ENCODE measurements at regions not wholly inside any gene's neighbourhood (a gene's known extent, or its start where the extent isn't known, plus 50 kb on each side); places are given as distances from the start of the nearest gene placed in this dataset.
"Not testable (repeated sequence)": the region's sequence is repeated elsewhere in the genome, so short reads cannot be mapped to it uniquely, and the experiment has no call there.

DNA sequence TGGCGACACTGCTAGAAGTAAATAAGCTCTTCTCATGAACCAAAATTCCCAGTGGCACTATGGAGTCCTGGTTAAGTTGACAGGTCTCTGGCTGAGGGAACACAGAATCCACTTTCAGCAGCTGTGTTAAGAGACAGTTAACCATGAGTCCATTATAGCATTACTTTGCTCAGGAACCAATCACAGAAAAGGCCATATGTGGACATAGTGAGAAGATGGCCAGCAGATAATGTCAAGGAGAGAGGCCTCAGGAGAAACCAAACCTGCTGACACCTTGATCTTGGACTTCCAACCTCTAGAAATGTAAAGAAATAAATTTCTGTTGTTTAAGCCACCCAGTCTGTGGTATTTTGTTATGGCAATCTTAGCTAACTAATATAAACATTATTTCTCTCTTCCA is 88.7 kb upstream of the SPTLC1 start:
- H3K27ac ChIP-seq (ENCODE audit: low read depth, low read length, severe bottlenecking); H3K4me1 ChIP-seq (ENCODE audit: control insufficient read depth, insufficient read depth, low read length, poor library complexity, severe bottlenecking); H3K4me3 ChIP-seq (ENCODE audit: extremely low read depth, insufficient read depth, low read length, poor library complexity, severe bottlenecking); H3K9me3 ChIP-seq (ENCODE audit: control insufficient read depth, low read length): not testable (repeated sequence)
- peaks cover 12% of the 10 kb centered on the region for H3K36me3 ChIP-seq (ENCODE audit: control insufficient read depth, insufficient read depth, low read length)
- WGBS, 2 experiments (ENCODE audit: insufficient coverage in 2 of 2) = no CpG with 5 or more reads among the region's 1 CpG

DNA sequence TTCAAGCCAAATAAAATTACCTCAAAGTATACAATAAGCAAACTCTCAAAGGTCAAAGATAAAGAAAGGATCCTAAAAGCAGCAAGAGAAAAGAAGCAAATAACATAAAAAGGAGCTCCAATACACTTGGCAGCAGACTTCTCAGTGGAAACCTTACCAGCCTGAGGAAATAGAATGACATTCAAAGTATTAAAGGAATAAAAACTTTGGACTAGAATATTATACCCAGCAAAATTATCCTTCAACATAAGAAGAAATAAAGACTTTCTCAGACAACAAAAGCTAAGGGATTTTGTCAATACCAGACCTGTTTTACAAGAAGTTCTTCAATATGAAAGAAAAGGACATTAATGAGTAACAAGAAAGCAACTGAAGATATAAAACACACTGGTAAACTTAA is 83.0 kb upstream of the SPTLC1 start:
- H3K4me3 ChIP-seq (ENCODE audit: extremely low read depth, insufficient read depth, low read length, poor library complexity, severe bottlenecking); H3K36me3 ChIP-seq (ENCODE audit: control insufficient read depth, insufficient read depth, low read length); H3K27ac ChIP-seq (ENCODE audit: low read depth, low read length, severe bottlenecking); H3K9me3 ChIP-seq (ENCODE audit: control insufficient read depth, low read length); H3K4me1 ChIP-seq (ENCODE audit: control insufficient read depth, insufficient read depth, low read length, poor library complexity, severe bottlenecking): not testable (repeated sequence)

DNA sequence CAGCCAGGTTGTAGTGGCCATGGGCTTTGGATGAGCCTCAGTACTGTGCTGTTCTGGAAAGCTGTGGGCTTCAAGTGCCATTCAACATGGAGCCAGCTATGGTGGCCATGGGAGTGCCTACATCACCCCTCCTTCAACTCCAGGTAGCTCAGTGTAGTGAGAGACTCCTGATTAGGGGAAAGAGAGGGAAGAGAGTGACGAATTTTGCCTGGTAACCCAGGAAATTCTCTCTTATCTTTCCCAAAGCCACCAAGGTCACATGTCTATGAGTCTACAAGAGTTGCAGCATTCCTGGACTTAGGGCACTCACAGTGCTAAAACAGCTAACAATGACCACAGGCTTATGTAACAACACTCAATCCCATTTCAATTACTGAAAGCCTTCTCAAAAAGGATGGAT is 81.7 kb upstream of the SPTLC1 start:
- H3K9me3 ChIP-seq (ENCODE audit: control insufficient read depth, low read length) = no peaks in the 10 kb centered on the region
- no peak overlapping the region for H3K27ac ChIP-seq (ENCODE audit: low read depth, low read length, severe bottlenecking)
- H3K36me3 ChIP-seq (ENCODE audit: control insufficient read depth, insufficient read depth, low read length) = no peaks in the 10 kb centered on the region
- no peaks in the 10 kb centered on the region for H3K4me1 ChIP-seq (ENCODE audit: control insufficient read depth, insufficient read depth, low read length, poor library complexity, severe bottlenecking)
- no CpG with 5 or more reads among the region's 1 CpG for WGBS, 2 experiments (ENCODE audit: insufficient coverage in 2 of 2)
- H3K4me3 ChIP-seq (ENCODE audit: extremely low read depth, insufficient read depth, low read length, poor library complexity, severe bottlenecking) = no peak overlapping the region

DNA sequence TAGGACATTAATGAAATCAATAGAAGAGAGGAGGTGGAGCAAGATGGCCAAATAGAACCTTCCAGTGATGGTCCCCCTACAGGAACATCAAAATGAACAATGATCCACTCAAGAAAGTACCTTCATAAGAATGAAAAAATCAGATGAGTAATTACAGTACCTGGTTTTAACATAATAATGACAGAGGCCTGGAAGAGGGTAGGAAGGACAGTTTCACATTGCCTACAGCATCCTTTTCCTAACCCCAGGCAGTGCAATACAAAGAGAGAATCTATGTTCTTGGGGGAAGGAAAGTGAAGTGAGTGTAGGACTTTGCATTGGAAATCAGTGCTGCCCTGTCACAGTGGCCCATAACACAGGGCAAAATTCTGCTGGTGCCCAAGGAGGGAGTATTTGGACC is 81.2 kb upstream of the SPTLC1 start:
- Histone ChIP-seq H3K9me3 (ENCODE audit: control insufficient read depth, low read length) (no peaks in the 10 kb centered on the region), H3K27ac (ENCODE audit: low read depth, low read length, severe bottlenecking) (no peak overlapping the region), H3K36me3 (ENCODE audit: control insufficient read depth, insufficient read depth, low read length) (no peaks in the 10 kb centered on the region), H3K4me1 (ENCODE audit: control insufficient read depth, insufficient read depth, low read length, poor library complexity, severe bottlenecking) (no peaks in the 10 kb centered on the region), H3K4me3 (ENCODE audit: extremely low read depth, insufficient read depth, low read length, poor library complexity, severe bottlenecking) (no peak overlapping the region)

DNA sequence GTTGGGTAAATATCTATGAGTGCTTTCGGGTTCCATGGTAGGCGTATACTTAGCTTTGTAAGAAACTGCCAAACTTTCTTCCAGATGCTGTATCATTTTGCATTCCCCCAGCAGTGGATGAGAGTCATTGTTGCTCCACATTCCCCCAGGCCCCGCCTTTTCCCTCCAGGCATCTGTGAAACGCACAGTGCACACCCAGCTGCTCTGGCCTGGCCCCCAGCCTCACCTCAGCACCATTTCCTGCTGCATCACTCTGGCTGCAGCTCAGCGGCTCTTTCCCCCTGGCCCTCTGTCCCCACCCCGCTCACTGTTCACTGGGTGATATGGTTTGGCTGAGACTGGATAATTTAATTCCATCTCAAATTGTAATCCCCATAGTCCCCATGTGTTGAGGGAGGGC is 76.6 kb upstream of the SPTLC1 start:
- no peaks in the 10 kb centered on the region for H3K9me3 ChIP-seq (ENCODE audit: control insufficient read depth, low read length)
- H3K36me3 ChIP-seq (ENCODE audit: control insufficient read depth, insufficient read depth, low read length) = no peaks in the 10 kb centered on the region
- 88 to 92% methylated on average over 4 of the region's 6 CpGs for WGBS, 2 experiments (ENCODE audit: insufficient coverage in 2 of 2)
- no peaks in the 10 kb centered on the region for H3K4me1 ChIP-seq (ENCODE audit: control insufficient read depth, insufficient read depth, low read length, poor library complexity, severe bottlenecking)
- no peak overlapping the region for H3K27ac ChIP-seq (ENCODE audit: low read depth, low read length, severe bottlenecking)
- H3K4me3 ChIP-seq (ENCODE audit: extremely low read depth, insufficient read depth, low read length, poor library complexity, severe bottlenecking) = no peak overlapping the region

DNA sequence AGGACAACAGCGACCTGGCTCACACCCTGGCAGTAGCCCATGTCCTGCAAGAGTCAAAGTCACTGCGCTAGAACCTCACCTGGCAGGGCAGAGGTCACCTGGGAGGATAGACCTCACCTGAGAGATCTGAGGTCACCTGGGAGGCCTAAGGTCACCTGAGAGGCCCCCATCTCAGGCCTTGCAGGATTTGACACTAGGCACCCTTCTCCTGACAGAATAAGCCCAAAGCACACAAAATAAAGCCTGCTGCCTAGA is 75.2 kb upstream of the SPTLC1 start:
- 83 to 92% methylated on average over 2 of the region's 2 CpGs for WGBS, 2 experiments (ENCODE audit: insufficient coverage in 2 of 2)
- Histone ChIP-seq H3K27ac (ENCODE audit: low read depth, low read length, severe bottlenecking) (no peak overlapping the region), H3K9me3 (ENCODE audit: control insufficient read depth, low read length) (no peaks in the 10 kb centered on the region), H3K4me1 (ENCODE audit: control insufficient read depth, insufficient read depth, low read length, poor library complexity, severe bottlenecking) (no peaks in the 10 kb centered on the region), H3K36me3 (ENCODE audit: control insufficient read depth, insufficient read depth, low read length) (no peaks in the 10 kb centered on the region), H3K4me3 (ENCODE audit: extremely low read depth, insufficient read depth, low read length, poor library complexity, severe bottlenecking) (no peak overlapping the region)

DNA sequence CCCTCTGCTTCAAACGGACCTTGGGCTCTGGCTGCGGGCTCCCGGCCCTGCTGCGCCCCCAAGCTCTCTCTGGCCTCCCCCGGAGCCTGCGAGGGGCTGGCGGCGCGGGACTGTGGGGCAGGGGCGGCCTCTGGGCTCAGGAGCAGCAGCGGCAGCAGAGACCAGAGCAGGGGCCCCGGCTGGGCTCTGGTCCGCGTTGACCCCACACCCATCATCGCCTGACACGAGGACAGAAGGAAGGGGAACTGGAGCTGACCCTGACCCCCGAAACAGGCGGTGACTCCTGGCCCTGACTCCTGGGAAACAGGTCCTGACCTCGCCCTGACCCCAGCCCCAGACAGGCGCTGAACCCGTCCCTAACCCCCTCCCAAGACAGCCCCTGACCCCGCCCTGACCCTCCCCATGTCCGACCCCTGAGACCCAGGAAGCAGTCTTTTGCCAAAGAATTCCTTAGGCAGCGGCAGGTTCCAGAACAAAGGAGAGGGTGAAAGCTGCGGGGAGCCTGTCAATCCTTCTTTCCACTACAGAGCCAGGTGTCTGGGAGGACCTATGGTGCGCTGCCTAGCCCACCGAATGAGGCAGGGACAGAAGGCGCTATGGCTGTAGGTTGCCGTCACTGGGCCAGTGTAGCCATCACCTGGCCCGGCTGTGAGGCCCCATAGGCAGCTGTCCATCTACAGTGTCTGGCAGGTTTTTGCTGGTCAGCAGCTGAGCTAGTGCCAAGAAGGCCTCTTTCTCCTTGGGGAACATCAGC is 74.7 kb upstream of the SPTLC1 start:
- Histone ChIP-seq H3K36me3 (ENCODE audit: control insufficient read depth, insufficient read depth, low read length) (no peaks in the 10 kb centered on the region), H3K4me1 (ENCODE audit: control insufficient read depth, insufficient read depth, low read length, poor library complexity, severe bottlenecking) (no peaks in the 10 kb centered on the region), H3K4me3 (ENCODE audit: extremely low read depth, insufficient read depth, low read length, poor library complexity, severe bottlenecking) (no peak overlapping the region), H3K9me3 (ENCODE audit: control insufficient read depth, low read length) (no peaks in the 10 kb centered on the region), H3K27ac (ENCODE audit: low read depth, low read length, severe bottlenecking) (no peak overlapping the region)
- 85 to 87% methylated on average over 21 to 25 of the region's 30 CpGs for WGBS, 2 experiments (ENCODE audit: insufficient coverage in 2 of 2)

DNA sequence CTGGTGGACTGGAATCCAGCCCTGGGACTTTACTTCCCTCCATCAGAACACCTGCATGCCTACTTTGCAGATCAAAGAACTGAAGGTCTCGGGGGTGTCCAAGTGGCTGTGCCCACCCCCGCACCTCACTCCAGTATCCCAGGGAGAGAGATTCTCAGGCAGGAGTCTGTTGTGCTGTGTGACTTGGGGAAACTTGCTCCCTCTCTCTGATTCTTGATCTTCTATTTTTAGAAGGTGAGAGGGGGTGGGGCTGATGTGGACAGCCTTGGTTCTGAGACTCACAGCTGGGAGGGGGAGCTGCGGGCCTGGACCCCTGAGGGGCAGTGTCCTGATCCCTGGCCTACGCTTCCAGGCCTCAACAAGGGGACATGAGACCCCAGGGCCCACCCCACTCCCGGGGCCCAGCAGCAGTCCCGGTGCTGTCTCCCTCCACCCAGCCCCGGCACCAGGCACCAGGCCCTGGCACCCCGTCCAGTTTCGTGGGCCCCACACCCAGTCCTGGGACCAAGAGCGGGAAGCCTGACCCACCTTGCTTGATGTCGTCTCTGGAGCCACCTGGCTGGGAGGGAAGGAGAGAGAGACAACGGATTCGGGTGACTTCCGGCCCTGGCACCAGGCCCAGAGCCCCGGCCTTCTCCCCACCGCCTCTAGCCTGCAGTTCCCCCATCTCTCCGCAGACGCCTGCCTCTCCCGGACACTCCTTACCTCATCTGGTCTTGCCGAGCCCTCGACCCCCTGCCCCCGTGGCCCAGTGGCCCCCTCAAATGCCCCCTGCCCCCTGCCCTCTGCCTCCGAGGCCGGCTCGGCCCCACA is 74.0 kb upstream of the SPTLC1 start:
- Histone ChIP-seq H3K36me3 (ENCODE audit: control insufficient read depth, insufficient read depth, low read length) (no peaks in the 10 kb centered on the region), H3K4me1 (ENCODE audit: control insufficient read depth, insufficient read depth, low read length, poor library complexity, severe bottlenecking) (no peaks in the 10 kb centered on the region), H3K9me3 (ENCODE audit: control insufficient read depth, low read length) (no peaks in the 10 kb centered on the region), H3K4me3 (ENCODE audit: extremely low read depth, insufficient read depth, low read length, poor library complexity, severe bottlenecking) (no peak overlapping the region), H3K27ac (ENCODE audit: low read depth, low read length, severe bottlenecking) (no peak overlapping the region)
- WGBS, 2 experiments (ENCODE audit: insufficient coverage in 2 of 2) = 87 to 91% methylated on average over 9 to 17 of the region's 25 CpGs

DNA sequence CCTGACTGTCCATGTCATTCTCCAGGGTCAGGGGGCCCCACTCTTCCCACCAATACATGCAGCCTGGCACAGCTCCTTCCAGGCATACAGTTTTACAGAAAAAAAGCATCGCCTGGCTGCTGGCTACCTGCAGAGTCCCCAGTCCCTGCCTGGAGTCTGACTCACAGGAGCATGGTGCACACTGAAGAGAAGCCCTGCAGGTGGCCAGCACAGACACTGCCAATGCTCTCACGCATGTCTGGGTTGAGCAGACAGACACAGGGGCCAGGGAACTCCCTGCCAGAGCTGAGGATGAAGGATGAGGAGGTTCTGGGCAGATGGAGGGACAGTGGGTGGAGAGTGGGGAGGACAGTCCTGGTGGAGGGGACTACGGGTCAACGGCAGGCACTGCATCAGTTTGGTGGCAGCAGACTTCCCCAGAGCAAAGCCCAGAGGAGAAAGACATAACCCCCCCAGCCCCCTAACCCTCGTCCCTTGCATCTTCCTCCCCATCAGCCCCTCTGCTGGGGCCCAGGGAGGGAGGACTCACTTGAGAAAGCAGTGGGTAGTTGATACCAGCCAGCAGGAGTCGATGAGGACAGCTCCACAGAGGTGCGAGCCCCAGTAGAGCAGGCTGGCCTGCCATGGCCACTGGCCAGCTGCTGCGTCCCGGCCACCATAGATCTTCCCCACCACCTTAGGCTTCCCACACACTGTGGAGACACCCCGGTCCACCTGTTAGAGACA is 72.9 kb upstream of the SPTLC1 start:
- WGBS, 2 experiments (ENCODE audit: insufficient coverage in 2 of 2) = 83 to 86% methylated on average over 4 to 5 of the region's 10 CpGs
- H3K9me3 ChIP-seq (ENCODE audit: control insufficient read depth, low read length) = no peaks in the 10 kb centered on the region
- no peaks in the 10 kb centered on the region for H3K4me1 ChIP-seq (ENCODE audit: control insufficient read depth, insufficient read depth, low read length, poor library complexity, severe bottlenecking)
- H3K36me3 ChIP-seq (ENCODE audit: control insufficient read depth, insufficient read depth, low read length) = no peaks in the 10 kb centered on the region
- H3K4me3 ChIP-seq (ENCODE audit: extremely low read depth, insufficient read depth, low read length, poor library complexity, severe bottlenecking) = no peak overlapping the region
- no peak overlapping the region for H3K27ac ChIP-seq (ENCODE audit: low read depth, low read length, severe bottlenecking)

DNA sequence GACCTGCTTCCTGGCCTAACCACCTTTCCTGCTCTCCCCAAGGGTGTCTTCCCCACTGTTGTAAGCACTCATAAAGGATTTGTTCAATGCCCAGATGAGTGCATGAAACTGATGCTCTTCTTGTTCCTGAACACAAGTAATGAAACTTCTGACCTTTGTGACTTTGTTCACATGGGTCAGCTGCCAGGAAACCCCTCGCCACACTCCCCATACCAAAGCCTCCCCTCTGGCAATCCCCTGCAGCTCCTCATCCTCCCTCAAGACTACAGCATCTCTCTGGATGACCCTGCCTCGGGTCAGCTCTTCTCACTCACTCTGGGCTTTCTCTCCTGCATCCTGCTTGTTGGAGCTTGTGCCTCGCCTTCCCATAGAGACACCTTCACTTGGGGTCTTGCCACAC is 72.2 kb upstream of the SPTLC1 start:
- Histone ChIP-seq H3K36me3 (ENCODE audit: control insufficient read depth, insufficient read depth, low read length) (no peaks in the 10 kb centered on the region), H3K27ac (ENCODE audit: low read depth, low read length, severe bottlenecking) (no peak overlapping the region), H3K9me3 (ENCODE audit: control insufficient read depth, low read length) (no peaks in the 10 kb centered on the region), H3K4me3 (ENCODE audit: extremely low read depth, insufficient read depth, low read length, poor library complexity, severe bottlenecking) (no peak overlapping the region), H3K4me1 (ENCODE audit: control insufficient read depth, insufficient read depth, low read length, poor library complexity, severe bottlenecking) (no peaks in the 10 kb centered on the region)
- whole genome bisulfite sequencing, 2 experiments (ENCODE audit: insufficient coverage in 2 of 2) = 92 to 93% methylated on average over 2 to 3 of the region's 3 CpGs

DNA sequence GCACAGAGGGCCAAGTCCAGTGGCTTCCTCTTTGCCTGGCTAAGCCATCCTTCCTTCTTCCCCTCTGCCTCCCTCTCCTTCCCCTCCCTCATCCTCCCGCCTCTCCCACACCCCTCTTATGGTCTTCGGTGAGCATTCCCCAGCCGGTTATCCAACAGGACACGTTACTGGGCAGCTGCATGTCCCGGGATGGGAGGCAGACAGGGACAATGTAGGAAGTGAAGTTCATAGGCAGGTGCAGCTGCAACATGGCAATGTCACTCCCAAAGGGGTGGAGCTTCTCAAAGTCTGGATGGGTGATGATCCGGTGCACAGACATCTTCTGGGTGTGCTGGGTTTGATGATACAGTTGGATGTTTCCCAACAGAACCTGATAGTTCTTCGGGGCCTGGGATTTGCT is 71.4 kb upstream of the SPTLC1 start:
- 87 to 90% methylated on average over 5 of the region's 7 CpGs for WGBS, 2 experiments (ENCODE audit: insufficient coverage in 2 of 2)
- Histone ChIP-seq H3K27ac (ENCODE audit: low read depth, low read length, severe bottlenecking) (no peak overlapping the region), H3K36me3 (ENCODE audit: control insufficient read depth, insufficient read depth, low read length) (no peaks in the 10 kb centered on the region), H3K4me1 (ENCODE audit: control insufficient read depth, insufficient read depth, low read length, poor library complexity, severe bottlenecking) (no peaks in the 10 kb centered on the region), H3K4me3 (ENCODE audit: extremely low read depth, insufficient read depth, low read length, poor library complexity, severe bottlenecking) (no peak overlapping the region), H3K9me3 (ENCODE audit: control insufficient read depth, low read length) (peaks cover 3% of the 10 kb centered on the region)

Measured in mesodermal cell (in vitro differentiated cells).